A673 (cell line): ENCODE measurements at regions not wholly inside any gene's neighbourhood (a gene's known extent, or its start where the extent isn't known, plus 50 kb on each side); places are given as distances from the start of the nearest gene placed in this dataset.

ENCODE experiments used
- EZH2 ChIP-seq: fragments of 200-600 bp; sonication (generic); IDR thresholded peaks from 2 replicates; pipeline ENCODE4 v1.6.1; 2017; ENCODE audit warnings: borderline replicate concordance, low read depth, mild to moderate bottlenecking, mixed read lengths, antibody characterized with exemption, low read length; ENCODE audit not compliant: poor library complexity, severe bottlenecking
- TF ChIP-seq, protein P1 (sequence below): fragments of 300-800, 200-600 bp; sonication (generic); conservative IDR thresholded peaks from 2 replicates; pipeline ENCODE4 v1.5.1; 2017; ENCODE audit warnings: low read depth, mild to moderate bottlenecking, antibody characterized with exemption, low read length, moderate library complexity, mixed read lengths

DNA sequence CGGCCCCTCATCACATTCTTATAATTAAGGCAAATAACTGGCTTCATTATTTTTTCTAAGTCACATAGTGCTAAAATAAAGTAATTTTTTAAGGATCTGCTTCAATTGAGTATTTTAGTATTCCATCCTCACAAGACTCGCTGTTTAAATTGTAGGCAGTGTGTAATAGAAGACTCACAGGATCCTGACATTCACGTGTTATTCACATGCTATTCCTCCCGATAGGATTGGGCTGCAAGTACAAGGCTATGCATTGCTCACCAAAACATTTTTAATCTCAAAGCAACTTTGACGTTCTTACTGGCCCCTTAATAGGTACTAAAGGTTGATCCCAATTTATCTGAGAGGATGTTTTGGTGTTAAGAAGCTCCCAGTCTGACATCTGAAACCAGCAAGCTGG lies 127.6 kb upstream of the L3MBTL4 start:
- TF ChIP-seq, protein P1, sequence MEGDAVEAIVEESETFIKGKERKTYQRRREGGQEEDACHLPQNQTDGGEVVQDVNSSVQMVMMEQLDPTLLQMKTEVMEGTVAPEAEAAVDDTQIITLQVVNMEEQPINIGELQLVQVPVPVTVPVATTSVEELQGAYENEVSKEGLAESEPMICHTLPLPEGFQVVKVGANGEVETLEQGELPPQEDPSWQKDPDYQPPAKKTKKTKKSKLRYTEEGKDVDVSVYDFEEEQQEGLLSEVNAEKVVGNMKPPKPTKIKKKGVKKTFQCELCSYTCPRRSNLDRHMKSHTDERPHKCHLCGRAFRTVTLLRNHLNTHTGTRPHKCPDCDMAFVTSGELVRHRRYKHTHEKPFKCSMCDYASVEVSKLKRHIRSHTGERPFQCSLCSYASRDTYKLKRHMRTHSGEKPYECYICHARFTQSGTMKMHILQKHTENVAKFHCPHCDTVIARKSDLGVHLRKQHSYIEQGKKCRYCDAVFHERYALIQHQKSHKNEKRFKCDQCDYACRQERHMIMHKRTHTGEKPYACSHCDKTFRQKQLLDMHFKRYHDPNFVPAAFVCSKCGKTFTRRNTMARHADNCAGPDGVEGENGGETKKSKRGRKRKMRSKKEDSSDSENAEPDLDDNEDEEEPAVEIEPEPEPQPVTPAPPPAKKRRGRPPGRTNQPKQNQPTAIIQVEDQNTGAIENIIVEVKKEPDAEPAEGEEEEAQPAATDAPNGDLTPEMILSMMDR = no peak
- TF ChIP-seq EZH2 = no peak
